GM18861 (cell line): ENCODE measurements at regions not wholly inside any gene's neighbourhood (a gene's known extent, or its start where the extent isn't known, plus 50 kb on each side); places are given as distances from the start of the nearest gene placed in this dataset.
"Not testable (repeated sequence)": the region's sequence is repeated elsewhere in the genome, so short reads cannot be mapped to it uniquely, and the experiment has no call there.

Source experiments
- ATAC-seq: cut with Tn5 transposase; IDR thresholded peaks from one replicate; pipeline ENCODE4 v1.9.1; 2021; ENCODE audit not compliant: unreplicated experiment

- ATAC-seq: no peak
Measured at GRCh38 chr3:130569461-130570365, 52.7 kb downstream of the COL6A6 start.

DNA sequence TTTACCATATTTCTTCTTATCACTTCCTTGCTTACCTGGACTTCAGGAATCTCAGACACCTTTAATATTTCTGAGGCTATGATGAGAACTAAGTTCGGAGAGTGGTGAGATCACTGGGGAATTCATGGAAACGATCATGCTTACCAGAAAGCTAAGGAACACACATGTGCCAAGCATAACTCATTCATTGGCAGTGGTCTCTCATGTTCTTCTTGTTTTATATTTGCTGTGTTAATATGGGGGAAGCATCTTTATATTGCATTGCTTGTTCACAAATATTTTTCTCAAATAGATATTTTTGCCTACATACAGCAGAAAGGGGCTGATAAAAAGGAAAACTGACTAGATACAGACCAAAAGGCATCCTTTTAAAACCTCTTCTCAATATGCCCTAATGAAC lies 55.8 kb downstream of the COL6A6 start:
- no peak for ATAC-seq

DNA sequence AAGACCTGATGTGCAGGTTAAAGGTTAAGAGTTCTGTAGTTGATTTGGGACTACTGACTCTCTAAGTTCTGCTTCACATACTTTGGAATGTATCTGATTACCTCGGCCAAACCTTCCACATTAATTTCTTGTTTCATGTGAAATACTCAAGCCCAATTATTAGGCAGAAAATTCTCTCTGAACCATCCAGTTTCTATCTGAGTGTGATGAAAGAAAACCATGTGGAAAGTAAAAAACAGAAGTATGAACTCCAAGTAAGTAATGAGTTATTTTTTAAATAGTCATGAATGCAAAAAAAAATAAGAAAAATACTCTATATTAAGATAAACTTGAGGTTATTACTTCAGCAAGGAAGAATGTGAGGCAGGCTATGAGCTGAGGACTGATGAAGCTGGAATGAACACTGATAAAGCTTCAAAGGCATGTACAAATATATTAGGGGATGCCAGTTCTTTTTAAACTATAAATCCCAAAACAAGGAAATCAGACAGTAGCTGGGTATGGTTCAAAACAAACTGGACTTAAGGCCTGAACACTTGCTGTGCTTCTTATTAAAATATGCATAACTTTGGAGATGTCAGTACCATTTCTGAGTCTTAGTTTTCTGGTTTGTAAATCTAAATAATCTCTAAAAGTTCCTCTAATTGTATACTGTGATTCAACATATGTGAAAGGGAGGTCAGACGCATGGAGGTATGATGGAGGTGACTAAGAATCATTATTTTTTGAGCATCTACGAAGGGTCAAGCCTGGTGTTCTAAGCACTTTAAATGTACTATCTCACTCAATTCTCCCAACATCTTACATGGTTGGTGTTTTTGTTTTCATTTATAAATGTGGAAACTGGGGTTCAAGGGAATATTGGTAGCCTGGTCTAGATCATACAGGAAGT lies 59.6 kb downstream of the COL6A6 start:
- ATAC-seq: no peak

DNA sequence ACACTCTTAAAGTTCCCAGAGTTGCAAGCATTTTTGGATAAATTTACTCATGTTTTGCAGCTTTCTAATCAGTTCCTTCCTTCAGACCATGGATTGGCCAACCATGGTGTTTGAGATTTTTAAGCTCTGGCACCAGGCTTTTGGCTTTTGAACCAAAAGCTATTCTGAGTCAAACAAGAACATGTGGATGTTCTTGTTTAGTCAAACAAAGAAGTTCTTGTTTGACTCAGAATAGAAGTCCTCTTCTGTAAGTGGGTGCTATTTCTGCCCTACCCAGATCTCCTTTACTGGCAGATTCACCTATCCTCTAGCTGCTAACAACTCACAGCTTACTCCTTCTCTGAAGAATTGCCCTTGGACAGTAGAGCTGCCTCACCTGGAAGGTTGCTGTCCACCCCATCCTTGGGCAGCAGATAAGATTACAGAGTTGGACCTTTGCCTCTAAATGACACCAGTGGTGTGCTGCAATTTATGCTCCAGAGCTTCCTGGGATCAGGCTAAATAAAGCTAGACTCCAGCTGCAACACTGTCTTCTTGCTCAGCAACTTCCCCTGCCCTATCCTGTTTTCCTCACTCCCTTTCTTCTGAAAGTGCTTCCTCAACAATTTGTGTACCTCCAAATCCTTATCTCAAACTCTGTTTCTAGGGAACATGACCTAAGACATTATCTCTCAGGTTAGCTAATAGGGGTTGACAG lies 65.6 kb downstream of the COL6A6 start:
- ATAC-seq: peak; percentile 82

- not testable (repeated sequence) for ATAC-seq
Measured at GRCh38 chr3:130594749-130595148, 77.8 kb downstream of the COL6A6 start.

- ATAC-seq: no peak
Measured at GRCh38 chr3:130596484-130596883, 79.5 kb downstream of the COL6A6 start.

DNA sequence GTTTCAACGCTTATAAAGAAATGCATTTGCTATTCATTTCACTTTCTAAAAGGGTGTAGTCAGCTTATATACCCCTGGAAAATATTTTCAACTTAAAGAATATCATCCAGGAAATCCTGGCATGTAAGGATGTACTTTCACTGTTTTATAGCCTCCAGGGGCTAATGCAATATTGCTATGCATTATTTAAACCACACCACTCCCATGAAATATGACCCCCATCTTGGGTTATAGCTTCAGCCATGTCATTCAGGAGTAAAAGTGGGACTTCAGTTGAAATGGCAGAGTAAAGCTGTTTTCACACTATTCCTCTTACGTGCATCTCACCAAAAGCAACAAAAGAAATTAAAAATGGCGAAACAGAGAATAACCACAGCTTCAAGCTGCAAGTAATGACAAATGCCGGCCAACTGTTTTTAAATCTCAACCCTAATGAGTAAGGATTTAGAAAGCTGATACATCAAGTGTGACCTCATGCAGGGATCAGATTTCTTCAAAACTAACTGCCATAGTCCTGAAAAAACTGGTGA lies 84.5 kb downstream of the COL6A6 start:
- ATAC-seq: no peak

- no peak for ATAC-seq
Measured at GRCh38 chr3:130604806-130605205, 87.8 kb downstream of the COL6A6 start.

DNA sequence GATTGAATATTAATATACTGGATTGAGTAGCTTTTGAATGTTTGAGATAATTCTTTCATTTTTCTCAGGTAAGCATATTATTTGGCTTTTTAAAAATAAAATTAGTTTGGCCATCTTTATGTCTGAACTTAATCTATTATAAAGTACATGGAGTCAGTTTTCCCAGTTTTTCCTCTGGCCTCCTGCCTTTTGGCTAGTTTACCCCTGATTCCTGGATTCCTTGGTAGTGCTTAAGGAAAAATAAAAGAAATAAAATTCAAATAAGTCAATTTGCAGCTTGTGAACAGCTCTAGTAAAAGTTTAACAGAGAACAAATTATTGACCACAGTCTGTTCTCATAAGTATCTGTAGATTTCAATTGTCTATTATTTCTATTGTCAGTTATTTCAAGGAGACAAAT lies 89.4 kb downstream of the COL6A6 start:
- ATAC-seq: no peak

GRCh38 chr3:130607553-130608154 lies 90.7 kb downstream of the COL6A6 start:
- no peak for ATAC-seq

DNA sequence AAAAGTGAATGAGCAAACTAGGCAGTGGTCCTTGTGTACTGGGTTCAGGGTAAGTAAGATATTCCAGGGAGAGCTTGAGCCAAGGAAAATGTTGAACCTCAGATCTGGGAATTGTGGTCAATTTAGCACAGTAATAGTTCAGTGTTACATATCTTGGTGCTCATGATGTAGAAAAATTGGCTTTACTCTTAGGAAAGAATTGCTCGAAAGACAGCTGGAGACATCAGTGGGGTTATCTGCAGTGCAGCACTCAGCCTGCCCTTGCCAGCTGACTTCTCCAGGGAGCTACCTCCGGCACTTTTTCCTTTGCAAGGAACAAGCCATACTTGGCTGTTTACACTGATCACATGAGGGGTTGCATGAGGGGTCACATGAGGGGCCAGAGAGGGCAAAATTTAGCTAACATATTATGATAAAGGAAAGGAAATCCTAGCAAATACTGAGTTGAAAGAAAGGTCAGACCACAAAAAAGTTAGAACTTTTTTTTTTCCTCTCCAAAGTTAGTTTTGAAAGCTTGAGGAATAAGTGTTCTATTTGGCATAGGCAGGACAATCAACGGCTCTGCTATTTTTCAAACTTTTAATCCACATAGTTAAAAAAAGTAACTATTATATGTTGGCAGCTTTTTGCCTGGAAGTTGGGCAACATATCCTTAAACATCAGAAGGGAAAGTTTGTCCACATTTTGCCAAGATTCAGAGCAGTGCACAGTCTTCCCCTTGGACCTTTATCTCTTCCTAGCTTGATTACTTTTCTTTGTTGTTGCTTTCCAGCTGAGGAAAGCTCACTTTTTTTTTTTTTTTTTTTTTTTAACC lies 92.4 kb downstream of the COL6A6 start:
- no peak for ATAC-seq

DNA sequence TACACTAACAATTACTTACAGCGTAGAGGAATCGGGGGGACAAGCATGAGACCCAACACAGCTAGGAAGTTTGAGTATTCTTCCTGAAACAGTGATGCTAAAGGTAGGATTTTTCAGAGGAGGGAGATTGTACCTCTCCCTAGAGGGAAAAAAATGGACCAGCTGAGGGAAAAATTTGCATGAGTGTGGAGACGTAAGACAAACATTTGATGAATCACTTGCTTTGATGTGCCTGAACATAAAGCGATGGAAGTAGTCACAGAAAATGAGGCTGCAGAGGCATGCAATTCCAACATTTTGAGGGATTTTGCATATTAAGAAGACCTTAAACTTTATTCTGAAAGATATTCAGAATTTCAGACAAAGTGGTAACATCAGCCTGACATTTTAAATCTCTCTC lies 102.2 kb downstream of the COL6A6 start:
- no peak for ATAC-seq

DNA sequence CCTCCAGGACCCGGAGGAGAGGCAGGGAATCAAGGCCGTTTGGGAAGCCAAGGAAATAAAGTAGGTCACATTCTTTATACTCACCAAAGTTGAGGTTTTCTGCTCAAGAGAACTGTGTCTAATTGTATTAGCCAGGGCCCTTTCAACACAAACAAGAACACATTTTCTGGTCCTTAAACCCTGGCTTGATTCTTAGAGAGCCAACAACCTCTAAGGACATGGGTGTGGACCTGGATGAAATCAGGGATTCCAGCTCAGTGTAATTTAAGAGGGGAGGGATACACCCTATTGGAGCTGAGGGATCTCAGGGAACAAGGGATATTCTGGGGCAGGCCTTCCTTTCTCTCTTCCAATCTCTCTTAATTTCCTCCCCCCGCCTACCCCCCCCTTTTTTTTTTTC lies 104.8 kb downstream of the COL6A6 start:
- ATAC-seq: no peak

DNA sequence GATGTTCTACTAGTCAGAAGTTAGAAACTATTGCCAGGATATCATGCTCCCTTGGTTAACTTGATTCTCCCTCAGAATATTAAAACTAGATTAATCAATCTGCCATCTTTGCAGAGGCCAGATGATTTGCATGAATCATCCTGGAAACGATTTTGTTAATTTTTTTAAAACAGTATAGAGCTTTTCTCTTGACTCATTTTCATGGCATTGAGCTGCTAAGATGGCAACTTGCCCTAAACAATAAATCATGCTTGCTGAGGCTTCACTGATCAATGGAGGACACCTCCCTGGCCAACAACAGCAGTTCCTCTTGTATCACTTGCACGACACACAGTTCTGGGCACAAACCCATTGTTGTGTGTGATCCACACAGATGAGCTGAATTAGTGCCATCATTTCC lies 109.1 kb downstream of the COL6A6 start:
- ATAC-seq: no peak

DNA sequence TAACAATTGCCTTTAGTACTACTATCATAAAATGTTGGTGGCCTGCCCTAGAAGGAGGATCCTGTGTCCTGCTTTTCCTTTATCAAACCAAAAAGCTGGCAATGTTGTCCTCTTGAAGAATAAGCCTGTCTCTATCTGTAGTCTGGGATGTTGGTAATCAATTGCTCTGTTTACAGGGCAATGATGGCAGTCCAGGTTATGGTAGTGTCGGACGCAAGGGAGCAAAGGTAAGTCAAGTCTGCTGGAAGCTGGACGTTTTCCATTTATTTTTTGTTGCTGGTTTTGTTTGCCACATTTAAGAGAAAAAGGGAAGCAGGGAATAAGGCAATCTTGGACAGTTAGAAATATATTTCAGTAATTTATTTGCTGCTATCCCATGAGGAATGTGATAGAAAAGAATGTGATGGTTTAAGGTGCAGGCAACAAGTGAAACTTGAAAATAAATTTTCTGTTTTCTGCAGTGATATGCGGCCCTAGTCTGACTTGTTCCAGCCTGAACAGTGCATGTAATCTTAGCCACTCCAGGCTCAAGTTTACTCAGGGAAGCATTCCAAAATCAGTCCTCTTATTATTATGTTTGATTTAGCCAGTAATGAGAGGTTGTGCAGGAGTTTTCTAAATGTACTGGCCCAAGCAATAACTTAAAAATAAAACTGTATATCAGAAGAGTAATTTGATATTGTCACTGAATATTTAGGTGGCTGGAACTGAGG lies 110.3 kb downstream of the COL6A6 start:
- no peak for ATAC-seq

DNA sequence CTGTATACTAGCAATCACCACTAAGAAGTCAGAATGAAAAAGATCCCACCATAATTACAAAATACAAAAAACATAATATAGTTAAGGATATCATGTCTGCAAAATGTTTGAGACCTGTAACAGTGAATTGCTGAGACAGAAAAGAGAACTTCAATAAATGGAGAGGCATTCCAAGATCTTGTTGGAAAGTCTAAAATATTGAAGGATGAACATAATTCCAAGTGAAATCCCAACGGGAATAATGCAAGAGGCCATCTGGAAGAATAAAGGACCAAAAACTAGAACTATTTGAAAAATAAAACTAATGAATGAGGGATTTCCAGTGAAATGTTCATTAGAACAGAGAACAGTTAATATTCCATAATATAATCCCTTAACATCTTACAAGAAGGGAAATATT lies 110.9 kb downstream of the COL6A6 start:
- no peak for ATAC-seq
